ENCODE measurements at regions not wholly inside any gene's neighbourhood (a gene's known extent, or its start where the extent isn't known, plus 50 kb on each side); places are given as distances from the start of the nearest gene placed in this dataset.
"Not testable (repeated sequence)": the region's sequence is repeated elsewhere in the genome, so short reads cannot be mapped to it uniquely, and the experiment has no call there.

- TF ChIP-seq REST (IDR thresholded peaks at IDR 0.05; ENCODE audit: borderline replicate concordance) = no peak
- no peak for TF ChIP-seq POLR2AphosphoS5 (IDR thresholded peaks at IDR 0.05)
These were observed 83.5 kb downstream of the TTC6 start (continued) for GRCh38 chr14:37678916-37679315.

DNA sequence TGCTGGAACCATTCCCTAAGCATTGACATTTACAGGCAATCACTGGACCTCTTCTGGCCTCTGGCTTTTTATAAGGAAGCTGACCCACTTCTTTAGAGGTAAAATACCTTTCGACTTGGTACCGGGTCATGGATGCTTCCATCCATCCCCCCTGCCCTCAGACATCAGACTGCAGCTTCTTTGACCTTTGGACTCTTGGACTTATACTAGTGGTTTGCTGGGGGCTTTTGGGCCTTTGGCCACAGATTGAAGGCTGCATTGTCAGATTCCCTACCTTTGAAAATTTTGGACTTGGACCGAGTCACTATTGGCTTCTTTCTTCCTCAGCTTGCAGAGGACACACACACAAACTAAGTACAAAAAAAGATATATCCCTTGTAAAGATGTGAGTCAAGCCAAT is 86.1 kb downstream of the TTC6 start:
- Histone ChIP-seq H3K9me2 (ENCODE audit: insufficient read depth, low read length) (no peaks in the 10 kb centered on the region), H3K27me3 (ENCODE audit: insufficient read depth, low read depth, low read length) (no peaks in the 10 kb centered on the region), H3K27ac (ENCODE audit: low read length) (no peak overlapping the region), H3K9ac (ENCODE audit: low read length) (no peak overlapping the region), H2AFZ (ENCODE audit: low read depth, low read length) (no peak overlapping the region), H3K4me2 (ENCODE audit: low read length) (no peak overlapping the region), H3F3A (ENCODE audit: insufficient read depth, low read length, poor library complexity, severe bottlenecking) (no peaks in the 10 kb centered on the region), H3K4me3 (ENCODE audit: low read length) (no peak overlapping the region), H3K36me3 (ENCODE audit: insufficient read depth, low read length) (no peaks in the 10 kb centered on the region), H3K9me3 (ENCODE audit: low read length) (no peaks in the 10 kb centered on the region), H3K79me2 (replicated peaks; ENCODE audit: insufficient read depth, low read length) (no peaks in the 10 kb centered on the region), H4K20me1 (ENCODE audit: insufficient read depth) (no peaks in the 10 kb centered on the region)
- TF ChIP-seq MXI1 (conservative IDR thresholded peaks at IDR 0.05; ENCODE audit: poor library complexity, severe bottlenecking) = no peak
- no peak for TF ChIP-seq EP300 (conservative IDR thresholded peaks at IDR 0.05; ENCODE audit: poor library complexity, severe bottlenecking)
- TF ChIP-seq EZH2 (IDR thresholded peaks at IDR 0.05; ENCODE audit: borderline replicate concordance, insufficient read depth, low read length, poor library complexity, severe bottlenecking) = no peak
- TF ChIP-seq RAD21 (conservative IDR thresholded peaks at IDR 0.05) = no peak
- TF ChIP-seq SMC3 (conservative IDR thresholded peaks at IDR 0.05; ENCODE audit: poor library complexity) = no peak
- no peak for TF ChIP-seq REST (IDR thresholded peaks at IDR 0.05; ENCODE audit: borderline replicate concordance)
- no peak for TF ChIP-seq TAF1 (IDR thresholded peaks at IDR 0.05; ENCODE audit: low read depth)

DNA sequence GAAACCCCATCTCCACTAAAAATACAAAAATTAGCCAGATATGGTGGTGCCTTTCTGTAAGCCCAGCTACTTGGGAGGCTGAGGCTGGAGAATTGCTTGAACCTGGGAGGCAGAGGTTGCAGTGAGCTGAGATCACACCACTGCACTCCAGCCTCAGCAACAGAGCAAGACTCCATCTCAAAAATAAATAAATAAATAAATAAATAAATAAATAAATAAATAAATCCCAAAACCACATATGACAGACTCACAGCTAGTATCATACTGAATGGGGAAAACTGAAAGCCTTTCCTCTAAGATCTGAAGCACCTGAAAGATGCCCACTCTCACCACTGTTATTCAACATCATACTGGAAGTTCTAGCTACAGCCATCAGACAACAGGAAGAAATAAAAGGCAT is 97.3 kb downstream of the TTC6 start:
- H3K9me2 ChIP-seq (ENCODE audit: insufficient read depth, low read length); H3F3A ChIP-seq (ENCODE audit: insufficient read depth, low read length, poor library complexity, severe bottlenecking); H3K4me2 ChIP-seq (ENCODE audit: low read length); H3K9ac ChIP-seq (ENCODE audit: low read length); H3K79me2 ChIP-seq (replicated peaks; ENCODE audit: insufficient read depth, low read length); H3K27ac ChIP-seq (ENCODE audit: low read length); H3K36me3 ChIP-seq (ENCODE audit: insufficient read depth, low read length); H3K9me3 ChIP-seq (ENCODE audit: low read length); H3K27me3 ChIP-seq (ENCODE audit: insufficient read depth, low read depth, low read length); H4K20me1 ChIP-seq (ENCODE audit: insufficient read depth); H3K4me3 ChIP-seq (ENCODE audit: low read length); H2AFZ ChIP-seq (ENCODE audit: low read depth, low read length): not testable (repeated sequence)

- not testable (repeated sequence) for H4K20me1 ChIP-seq (ENCODE audit: insufficient read depth); H3K9me3 ChIP-seq (ENCODE audit: low read length); H3F3A ChIP-seq (ENCODE audit: insufficient read depth, low read length, poor library complexity, severe bottlenecking); H3K9ac ChIP-seq (ENCODE audit: low read length); H3K27ac ChIP-seq (ENCODE audit: low read length); H3K9me2 ChIP-seq (ENCODE audit: insufficient read depth, low read length); H3K27me3 ChIP-seq (ENCODE audit: insufficient read depth, low read depth, low read length); H3K36me3 ChIP-seq (ENCODE audit: insufficient read depth, low read length); H3K4me2 ChIP-seq (ENCODE audit: low read length); H3K79me2 ChIP-seq (replicated peaks; ENCODE audit: insufficient read depth, low read length); H3K4me3 ChIP-seq (ENCODE audit: low read length); H2AFZ ChIP-seq (ENCODE audit: low read depth, low read length)
These were observed 98.0 kb downstream of the TTC6 start for GRCh38 chr14:37693420-37693819.

All from neural cell (in vitro differentiated cells).